Activated CD4-positive, alpha-beta T cell treated with anti-CD3 and anti-CD28 coated beads for 24 hours (primary cell): ENCODE measurements at regions not wholly inside any gene's neighbourhood (a gene's known extent, or its start where the extent isn't known, plus 50 kb on each side); places are given as distances from the start of the nearest gene placed in this dataset.
"Not testable (repeated sequence)": the region's sequence is repeated elsewhere in the genome, so short reads cannot be mapped to it uniquely, and the experiment has no call there.

ENCODE experiments used
- DNase-seq, 2 donors: peaks; one replicate each; pipeline ENCODE4 v3.0.0-alpha.2; 2020; ENCODE audit warnings: low read depth in 2 of 2

- DNase-seq: no peak
These were observed 106.9 kb upstream of the ATL2 start for GRCh38 chr2:38483776-38484501.

- DNase-seq: not testable (repeated sequence)
These were observed 105.6 kb upstream of the ATL2 start for GRCh38 chr2:38482710-38483109.

- no peak for DNase-seq
These were observed 103.5 kb upstream of the ATL2 start for GRCh38 chr2:38480617-38481016.

DNA sequence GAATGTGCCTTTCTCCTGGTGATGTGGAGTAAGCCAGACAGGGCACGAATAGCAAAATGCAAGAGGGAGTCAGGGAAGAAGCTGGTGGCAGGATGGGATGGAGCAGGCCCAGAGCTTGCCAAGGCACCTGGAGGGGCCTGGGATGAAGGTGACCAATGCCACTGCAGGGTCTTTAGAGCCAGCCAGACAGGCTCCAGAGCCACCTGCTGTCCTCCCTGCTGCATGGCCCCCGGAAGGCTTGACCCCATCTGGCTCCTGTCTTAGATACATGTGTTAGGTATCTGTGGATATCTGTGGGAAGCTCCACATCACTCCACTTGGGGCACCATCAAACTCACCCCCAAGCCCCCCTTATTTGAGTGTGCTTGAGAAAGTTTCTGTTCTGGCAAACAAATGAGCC, 99.9 kb upstream of the ATL2 start:
- no peak for DNase-seq

GRCh38 chr2:38475567-38475881, 98.5 kb upstream of the ATL2 start:
- no peak for DNase-seq

- no peak for DNase-seq
These were observed 97.9 kb upstream of the ATL2 start for GRCh38 chr2:38474715-38475566.

- DNase-seq: no peak
These were observed 97.0 kb upstream of the ATL2 start for GRCh38 chr2:38474021-38474456.

DNA sequence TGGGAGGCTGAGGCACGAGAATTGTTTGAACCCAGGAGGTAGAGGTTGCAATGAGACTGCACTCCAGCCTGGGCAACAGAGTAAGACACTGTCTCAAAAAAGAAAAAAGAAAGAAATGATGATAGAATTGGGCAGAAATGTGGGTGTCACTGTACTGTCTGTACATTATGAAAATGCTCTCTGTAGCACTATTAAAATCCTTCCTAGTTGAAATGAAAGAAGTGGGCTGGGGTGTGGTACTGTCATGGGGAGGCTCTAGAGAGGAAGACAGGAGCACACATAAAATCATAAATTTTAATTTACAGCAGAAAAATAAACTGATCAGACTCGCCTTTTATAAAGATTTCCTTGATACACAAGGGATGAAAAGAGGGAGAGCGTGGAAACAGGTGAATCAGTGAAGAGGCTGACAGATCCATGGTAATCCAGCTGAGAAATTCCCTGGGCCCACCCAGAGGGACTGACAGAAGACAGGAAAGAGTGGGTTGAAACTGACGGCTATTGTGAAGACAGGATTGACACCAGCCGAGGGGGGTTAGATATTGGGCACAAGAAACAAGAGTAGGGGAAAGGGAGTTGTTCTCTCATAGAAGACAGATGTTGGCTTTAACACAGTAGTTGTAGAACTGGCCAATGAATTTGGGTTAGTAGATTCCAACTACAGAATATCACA, 96.4 kb upstream of the ATL2 start:
- DNase-seq: no peak

GRCh38 chr2:38470115-38470514, 93.0 kb upstream of the ATL2 start:
- no peak for DNase-seq

- DNase-seq: no peak
These were observed 90.8 kb upstream of the ATL2 start for GRCh38 chr2:38467768-38468455.

GRCh38 chr2:38466876-38467767, 90.0 kb upstream of the ATL2 start:
- no peak for DNase-seq

DNA sequence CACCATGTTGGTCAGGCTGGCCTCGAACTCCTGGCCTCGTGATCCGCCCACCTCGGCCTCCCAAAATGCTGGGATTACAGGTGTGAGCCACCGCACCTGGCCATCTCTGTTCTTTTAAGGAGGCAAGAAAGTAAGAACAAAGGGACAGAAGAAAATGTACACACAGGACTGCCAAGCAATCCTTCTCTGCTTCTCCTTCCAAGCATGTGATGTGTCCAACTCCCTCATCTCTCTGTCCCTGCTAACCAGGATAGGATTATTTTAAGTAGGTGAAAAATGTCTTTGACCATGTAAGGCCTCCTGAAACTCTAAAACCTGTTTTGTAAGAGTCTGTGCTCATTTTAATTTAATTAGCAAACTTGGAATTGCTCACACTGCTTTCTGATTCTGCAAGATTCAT, 89.3 kb upstream of the ATL2 start:
- no peak for DNase-seq

DNA sequence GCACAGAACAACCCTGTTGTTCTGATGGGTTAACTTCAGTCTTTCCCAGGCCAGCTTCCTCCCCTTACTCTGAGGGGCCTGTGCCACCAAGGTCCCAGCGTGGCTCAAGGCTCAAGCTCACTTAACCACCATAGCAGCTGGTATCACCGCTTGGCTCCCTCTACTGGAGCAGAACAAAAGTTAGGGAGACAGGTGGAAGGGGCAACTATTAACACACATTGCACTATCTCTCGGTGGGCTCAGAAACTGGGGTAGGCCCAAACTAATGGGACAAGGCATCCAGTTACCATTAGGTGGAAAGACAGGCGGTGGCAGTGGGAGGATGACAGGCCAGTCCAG, 88.7 kb upstream of the ATL2 start:
- no peak for DNase-seq

DNA sequence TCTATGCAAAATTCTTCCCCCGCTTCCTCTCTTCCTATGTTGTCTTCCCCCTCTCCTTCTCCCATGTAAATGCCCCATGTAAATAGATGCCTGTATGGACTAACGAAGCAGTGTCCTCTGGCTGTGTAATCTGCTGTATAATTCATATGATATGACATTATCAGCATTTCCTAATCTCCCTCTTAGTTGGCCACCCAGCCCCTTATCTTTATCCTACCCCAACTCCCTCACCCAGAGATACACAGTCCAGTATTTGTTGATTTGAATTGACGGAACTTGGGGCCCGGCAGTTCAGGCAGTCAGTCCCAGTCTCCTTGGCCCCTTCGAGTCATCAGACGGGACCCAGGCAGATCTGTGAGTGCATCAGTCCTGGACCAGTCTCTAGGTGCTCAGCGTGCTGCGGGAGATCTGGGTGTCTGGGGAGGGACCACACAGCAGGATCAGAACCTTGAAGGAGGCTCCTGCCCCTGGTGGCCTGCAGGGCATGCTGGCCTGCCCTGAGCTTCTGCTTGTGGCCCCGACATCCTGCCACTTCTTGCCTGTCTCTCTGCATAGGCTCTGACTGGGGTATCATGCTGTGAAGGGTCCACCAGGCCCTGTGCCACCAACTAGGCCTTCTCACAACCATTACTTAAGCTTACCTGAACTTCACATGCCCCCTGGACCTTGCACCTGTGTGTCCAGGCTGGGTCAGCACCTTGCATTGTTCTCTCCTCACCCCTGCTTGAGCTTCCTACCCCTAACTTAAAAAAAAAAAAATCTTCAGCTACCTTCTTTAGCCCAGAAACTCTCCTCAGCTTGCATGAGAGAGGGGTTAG, 88.1 kb upstream of the ATL2 start:
- DNase-seq: no peak

GRCh38 chr2:38463752-38464151, 86.7 kb upstream of the ATL2 start:
- no peak for DNase-seq

GRCh38 chr2:38462121-38462661, 85.1 kb upstream of the ATL2 start:
- peak; percentile 31 to 45 for DNase-seq

GRCh38 chr2:38461470-38461869, 84.4 kb upstream of the ATL2 start:
- no peak for DNase-seq

GRCh38 chr2:38460313-38460712, 83.2 kb upstream of the ATL2 start:
- DNase-seq: no peak

DNA sequence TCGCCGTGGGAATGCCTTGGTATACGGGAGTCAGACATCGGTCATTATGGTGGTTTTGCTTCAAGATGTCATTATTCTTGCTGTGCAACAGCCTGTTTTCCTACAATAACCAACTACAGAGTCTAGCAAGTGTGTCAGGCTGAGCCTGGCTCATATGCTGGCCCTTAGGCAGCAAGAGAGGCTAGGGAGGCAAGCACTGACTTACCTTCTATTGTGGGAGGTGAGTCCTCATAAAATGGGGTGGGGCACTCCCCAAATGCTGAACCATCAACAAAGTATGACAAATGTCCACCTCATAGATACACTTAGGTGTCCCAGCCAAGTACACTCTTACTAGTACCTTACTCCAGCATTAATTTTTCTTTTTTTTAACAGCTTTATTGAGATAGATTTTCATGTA, 77.0 kb upstream of the ATL2 start:
- DNase-seq: no peak

DNA sequence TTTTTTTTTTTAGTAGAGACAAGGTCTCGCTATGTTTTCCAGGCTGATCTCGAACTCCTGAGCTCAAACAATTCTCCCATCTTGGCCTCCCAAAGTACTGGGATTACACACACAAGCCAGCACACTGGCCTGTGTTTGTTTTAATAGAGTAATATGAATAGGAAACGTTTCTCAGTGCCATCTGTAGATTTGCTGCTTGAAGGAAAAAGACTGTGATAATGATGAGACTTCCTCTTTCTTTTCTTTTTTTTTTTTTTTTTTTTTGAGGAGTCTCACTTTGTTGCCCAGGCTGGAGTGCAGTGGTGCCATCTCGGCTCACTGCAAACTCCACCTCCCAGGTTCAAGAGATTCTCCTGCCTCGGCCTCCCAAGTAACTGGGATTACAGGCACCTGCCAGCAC, 74.7 kb upstream of the ATL2 start:
- DNase-seq: not testable (repeated sequence)
